GM23338 (cell line): ENCODE measurements at regions not wholly inside any gene's neighbourhood (a gene's known extent, or its start where the extent isn't known, plus 50 kb on each side); places are given as distances from the start of the nearest gene placed in this dataset.

ENCODE experiments used
- CREB1 ChIP-seq: fragments of 250-450 bp; sonication (Bioruptor Pico); IDR thresholded peaks from 2 replicates; pipeline ENCODE4 v1.5.0; 2020; ENCODE audit warnings: low read depth, mild to moderate bottlenecking, moderate library complexity
- CTCF ChIP-seq, 2 experiments: fragments of 200-600 bp in 1 of 2; sonication (generic) in 1 of 2; conservative IDR thresholded peaks; 2 replicates each; pipeline versions ENCODE4 v1.5.1 to v1.6.1; 2016 to 2017; ENCODE audit warnings: antibody characterized with exemption in 2 of 2, low read depth in 2 of 2, mild to moderate bottlenecking in 2 of 2, moderate library complexity in 1 of 2
- EZH2 ChIP-seq: fragments of 200-600 bp; sonication (generic); IDR thresholded peaks from one replicate; pipeline ENCODE4 v1.8.0; 2017; ENCODE audit warnings: antibody characterized with exemption, mild to moderate bottlenecking, low read depth; ENCODE audit not compliant: unreplicated experiment
- EZH2phosphoT487 ChIP-seq: fragments of 200-600 bp; sonication (generic); IDR thresholded peaks from one replicate; pipeline ENCODE4 v1.8.1; 2018; ENCODE audit warnings: antibody characterized with exemption; ENCODE audit not compliant: unreplicated experiment
- JUNB ChIP-seq: IDR thresholded peaks from one replicate; pipeline ENCODE4 v1.6.1; 2016; ENCODE audit warnings: antibody characterized with exemption; ENCODE audit not compliant: unreplicated experiment
- NANOG ChIP-seq: IDR thresholded peaks from 2 replicates; pipeline ENCODE4 v1.6.1; 2016; ENCODE audit warnings: antibody characterized with exemption, borderline replicate concordance
- POLR2AphosphoS5 ChIP-seq: IDR thresholded peaks from 2 replicates; pipeline ENCODE4 v1.6.1; 2016; ENCODE audit warnings: antibody characterized with exemption, low read depth
- REST ChIP-seq: IDR thresholded peaks from one replicate; pipeline ENCODE4 v1.6.1; 2018; ENCODE audit warnings: antibody characterized with exemption; ENCODE audit not compliant: unreplicated experiment
- STAT1 ChIP-seq: IDR thresholded peaks from one replicate; pipeline ENCODE4 v1.6.1; 2016; ENCODE audit warnings: antibody characterized with exemption; ENCODE audit not compliant: unreplicated experiment
- ZNF331 ChIP-seq: fragments of 250-450 bp; sonication (Bioruptor Pico); IDR thresholded peaks from 2 replicates; pipeline ENCODE4 v1.5.0; 2020; ENCODE audit warnings: low read depth, mild to moderate bottlenecking, moderate library complexity
- ZNF462 ChIP-seq: fragments of 250-450 bp; sonication (Bioruptor Pico); IDR thresholded peaks from 2 replicates; pipeline ENCODE4 v1.5.0; 2020; ENCODE audit warnings: mild to moderate bottlenecking, moderate library complexity

- TF ChIP-seq REST (no peak), CTCF (conservative IDR thresholded peaks at IDR 0.05; ENCODE audit: low read depth in 2 of 2) (no peak), CREB1 (CRISPR knock-in tag) (no peak), EZH2phosphoT487 (no peak), EZH2 (no peak), POLR2AphosphoS5 (no peak), STAT1 (no peak), ZNF331 (CRISPR knock-in tag) (no peak), JUNB (no peak), NANOG (no peak), ZNF462 (CRISPR knock-in tag) (no peak)
Observed at GRCh38 chrX:13235930-13236329, 83.9 kb downstream of the ATXN3L start.
